GM18867 (cell line): ENCODE measurements at regions not wholly inside any gene's neighbourhood (a gene's known extent, or its start where the extent isn't known, plus 50 kb on each side); places are given as distances from the start of the nearest gene placed in this dataset.
"Not testable (repeated sequence)": the region's sequence is repeated elsewhere in the genome, so short reads cannot be mapped to it uniquely, and the experiment has no call there.

Experiments
- ATAC-seq: cut with Tn5 transposase; IDR thresholded peaks from one replicate; pipeline ENCODE4 v1.9.1; 2021; ENCODE audit warnings: mild to moderate bottlenecking, moderate library complexity; ENCODE audit not compliant: unreplicated experiment

DNA sequence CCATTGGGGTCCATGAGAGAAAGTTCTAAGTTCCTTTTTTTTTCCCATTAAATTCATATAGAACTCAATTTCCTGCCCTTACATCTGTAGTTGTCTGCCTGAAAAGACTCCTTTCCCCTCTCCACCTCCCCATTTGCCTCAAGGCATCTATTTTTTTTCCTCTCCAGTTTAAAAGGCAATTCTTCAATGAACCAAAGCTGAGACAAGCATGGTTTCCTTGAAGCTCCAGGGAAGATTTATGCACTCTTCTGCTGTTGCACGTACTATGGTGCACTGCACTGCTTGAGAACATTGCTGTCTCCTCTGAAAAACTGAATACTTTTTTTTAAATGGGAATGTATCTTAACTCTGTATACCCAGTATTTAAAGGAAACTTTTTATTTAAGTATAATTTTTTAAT lies 465.2 kb downstream of the CD83 start:
- ATAC-seq = no peak

GRCh38 chr6:14583826-14584225 lies 466.3 kb downstream of the CD83 start:
- no peak for ATAC-seq

DNA sequence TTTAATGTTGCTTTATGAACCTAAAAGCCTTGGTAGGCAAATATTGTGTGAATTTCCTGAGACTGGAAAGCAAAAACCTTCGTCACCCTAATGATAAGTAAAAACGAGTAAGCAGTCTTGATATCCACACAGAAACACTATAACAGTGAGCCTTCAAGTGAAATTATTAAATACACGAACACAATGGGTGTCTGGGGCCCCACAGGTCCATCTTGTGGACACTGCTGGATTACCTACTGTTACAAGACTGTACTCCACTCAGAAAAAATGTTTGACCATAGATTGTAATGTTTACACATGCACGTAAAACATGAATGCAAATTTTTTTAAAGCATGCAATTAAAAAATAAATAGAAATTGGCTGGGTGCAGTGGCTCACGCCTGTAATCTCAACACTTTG lies 466.9 kb downstream of the CD83 start:
- no peak for ATAC-seq

DNA sequence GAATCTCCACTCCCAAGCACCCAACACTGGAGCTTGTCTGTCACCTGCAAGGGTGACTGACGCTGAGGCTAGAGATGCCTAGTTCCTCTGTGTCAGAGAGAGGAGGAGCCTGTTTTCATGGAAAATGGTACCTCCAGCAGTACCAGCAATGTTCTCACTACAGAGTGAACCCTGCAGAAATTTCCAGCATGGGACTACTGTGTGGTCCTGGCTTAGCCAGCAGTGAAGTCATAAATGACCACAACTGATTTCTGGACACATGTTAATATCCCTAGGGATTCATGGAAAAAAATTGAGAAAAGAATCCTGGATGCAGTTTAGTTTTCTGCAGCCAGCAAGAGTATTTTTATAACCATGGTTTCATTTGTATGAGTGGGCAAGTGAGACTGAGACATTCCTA lies 468.1 kb downstream of the CD83 start:
- no peak for ATAC-seq

- ATAC-seq = no peak
Observed at GRCh38 chr6:14589175-14589574, 471.6 kb downstream of the CD83 start.

DNA sequence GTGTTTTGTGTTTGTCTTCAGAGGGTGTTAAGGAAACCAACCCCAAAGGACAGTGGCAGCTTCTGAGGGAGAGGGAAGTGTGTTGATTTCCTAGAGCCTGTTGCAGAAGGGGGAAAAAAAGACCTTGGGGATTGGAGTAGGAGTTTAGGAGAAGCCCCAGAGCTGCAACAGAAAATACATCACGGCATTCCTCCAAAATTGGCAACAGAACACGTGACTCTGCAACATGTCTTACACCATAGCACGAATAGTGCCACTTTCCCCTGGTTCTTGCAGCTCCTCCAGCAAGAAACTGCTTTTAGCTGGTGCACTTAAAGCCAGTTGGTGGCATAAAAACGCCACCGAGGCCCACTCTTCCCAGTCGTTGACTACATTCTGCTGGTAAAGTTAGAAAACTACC lies 473.0 kb downstream of the CD83 start:
- ATAC-seq = no peak

DNA sequence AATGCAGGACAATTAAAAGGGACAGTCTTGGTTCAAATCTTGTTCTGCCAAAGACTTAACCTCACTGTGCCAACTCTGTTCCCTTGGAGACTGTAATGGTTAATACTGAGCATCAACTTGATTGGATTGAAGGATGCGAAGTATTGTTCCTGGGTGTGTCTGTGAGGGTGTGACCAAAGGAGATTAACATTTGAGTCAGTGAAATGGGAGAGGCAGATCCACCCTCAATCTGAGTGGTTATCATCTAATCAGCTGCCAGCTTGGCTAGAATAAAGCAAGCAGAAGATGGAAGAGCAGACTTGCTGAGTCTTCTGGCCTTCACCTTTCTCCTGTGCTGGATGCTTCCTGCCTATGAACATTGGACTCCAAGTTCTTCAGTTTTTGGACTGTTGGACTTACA lies 474.4 kb downstream of the CD83 start:
- no peak for ATAC-seq

GRCh38 chr6:14593286-14593685 lies 475.7 kb downstream of the CD83 start:
- ATAC-seq = no peak

- no peak for ATAC-seq
Observed at GRCh38 chr6:14595751-14596150, 478.2 kb downstream of the CD83 start.

DNA sequence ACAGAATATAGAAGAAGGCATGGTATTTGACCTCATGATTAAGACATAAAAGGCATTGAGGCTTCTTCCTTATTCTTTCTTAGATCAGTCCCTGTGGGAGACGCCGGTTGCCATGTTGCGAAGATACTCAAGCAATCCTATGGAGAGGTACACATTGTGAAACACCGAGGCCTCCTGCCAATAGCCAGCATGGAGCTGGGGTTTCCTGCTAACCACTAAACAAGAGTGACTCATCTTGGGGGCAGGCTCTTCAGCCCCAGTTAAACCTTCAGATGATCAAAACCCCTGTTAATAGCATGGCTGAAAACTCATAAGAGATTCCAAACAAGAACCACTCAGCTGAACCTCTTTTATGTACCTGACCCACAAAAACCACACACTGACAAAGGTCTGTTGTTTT lies 478.8 kb downstream of the CD83 start:
- ATAC-seq = no peak

GRCh38 chr6:14597090-14597489 lies 479.5 kb downstream of the CD83 start:
- ATAC-seq = no peak

DNA sequence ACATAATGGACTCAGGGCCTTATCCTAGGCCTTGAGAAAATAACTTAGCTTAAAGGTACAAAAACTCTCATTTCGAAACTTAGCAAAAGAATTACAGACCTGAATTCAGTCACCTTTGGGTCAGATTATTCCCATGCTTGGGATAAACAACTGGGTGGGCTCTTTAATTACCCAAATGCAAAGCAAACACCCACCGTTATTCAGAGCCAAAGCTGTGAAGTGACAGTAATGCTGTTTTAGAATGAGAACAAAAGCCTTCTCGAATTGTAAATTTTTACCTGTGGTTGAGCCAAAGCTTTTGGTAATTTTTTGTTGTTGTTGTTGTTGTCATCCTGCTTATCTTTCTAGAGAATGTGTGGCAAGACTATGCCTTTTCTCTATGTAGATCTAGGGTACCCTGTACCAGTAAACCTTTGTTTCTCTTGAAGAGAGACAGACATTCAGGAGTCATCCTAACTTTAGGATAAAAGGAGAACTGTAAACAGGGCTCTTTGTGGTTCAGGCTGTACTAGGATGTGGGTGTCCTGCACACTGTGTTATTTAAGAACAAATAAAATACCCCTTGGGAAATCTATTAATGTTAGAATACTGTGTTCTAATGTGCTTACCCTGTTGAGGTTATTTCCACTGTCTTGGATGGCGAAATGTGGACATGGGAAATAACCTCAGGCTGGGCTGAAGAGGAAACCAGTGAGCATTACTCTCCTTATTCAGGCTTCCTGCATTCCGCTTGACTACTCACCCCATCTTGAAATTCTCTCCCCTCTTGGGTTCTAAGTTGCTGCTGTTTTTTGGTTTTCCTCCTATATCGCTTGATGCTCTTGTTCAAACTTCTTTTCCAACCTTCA lies 480.7 kb downstream of the CD83 start:
- no peak for ATAC-seq

- ATAC-seq = not testable (repeated sequence)
Observed at GRCh38 chr6:14600306-14600705, 482.7 kb downstream of the CD83 start.

DNA sequence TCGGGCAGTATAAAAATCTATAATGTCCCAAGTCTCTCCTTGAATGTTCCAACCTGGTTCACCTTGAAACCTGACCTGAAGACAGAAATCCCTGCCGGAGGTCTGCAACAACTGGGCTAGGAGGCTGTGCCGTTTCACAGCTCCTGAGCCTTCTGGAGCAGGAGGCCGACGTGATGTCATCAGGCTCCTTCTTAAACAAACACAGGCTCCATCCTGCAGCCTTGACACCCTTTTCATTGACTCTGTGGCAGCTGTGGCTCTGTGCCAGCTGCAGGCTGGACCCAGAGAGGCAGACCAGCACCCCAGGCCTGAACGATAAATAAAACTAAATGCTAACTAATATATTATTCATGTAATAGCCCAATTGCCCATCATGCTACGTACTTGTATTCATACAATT lies 483.9 kb downstream of the CD83 start:
- no peak for ATAC-seq

GRCh38 chr6:14606353-14606752 lies 488.8 kb downstream of the CD83 start:
- ATAC-seq = no peak

GRCh38 chr6:14610141-14610540 lies 492.6 kb downstream of the CD83 start:
- ATAC-seq = no peak

GRCh38 chr6:14612016-14612980 lies 494.7 kb downstream of the CD83 start:
- no peak for ATAC-seq

- no peak for ATAC-seq
Observed at GRCh38 chr6:14614631-14615030, 497.1 kb downstream of the CD83 start.

- no peak for ATAC-seq
Observed at GRCh38 chr6:14616656-14617055, 499.1 kb downstream of the CD83 start.

DNA sequence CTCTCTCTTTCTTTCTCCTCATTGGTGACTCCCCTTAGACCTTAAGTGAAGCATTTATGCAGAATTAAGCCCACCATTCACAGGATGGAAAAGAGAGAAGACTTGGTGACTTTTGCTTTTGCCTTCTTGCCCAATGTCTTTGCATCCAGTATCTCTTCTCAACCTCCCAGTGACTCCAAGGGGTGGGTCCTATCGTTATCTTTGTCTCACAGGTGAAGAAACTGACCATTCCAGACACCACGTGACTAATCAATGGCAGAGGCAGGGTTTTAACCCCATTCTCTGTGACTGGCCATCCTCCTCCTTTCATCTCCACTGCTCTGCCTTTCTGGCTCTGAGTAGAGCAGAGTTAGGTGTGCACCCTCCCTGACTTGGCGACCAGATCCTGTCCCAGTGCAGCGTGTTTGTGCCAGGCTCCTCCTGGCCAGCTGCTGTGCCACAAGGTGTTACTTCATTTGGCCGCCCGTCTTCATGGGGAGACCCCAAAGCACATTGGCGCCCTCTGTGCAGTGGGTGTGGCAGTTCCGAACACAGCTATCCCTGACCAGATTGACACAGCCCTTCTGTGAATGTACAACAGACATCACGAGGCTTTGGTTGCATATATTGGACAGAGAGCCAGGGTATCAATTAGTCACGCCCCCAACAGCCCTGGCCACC lies 501.3 kb downstream of the CD83 start:
- no peak for ATAC-seq

DNA sequence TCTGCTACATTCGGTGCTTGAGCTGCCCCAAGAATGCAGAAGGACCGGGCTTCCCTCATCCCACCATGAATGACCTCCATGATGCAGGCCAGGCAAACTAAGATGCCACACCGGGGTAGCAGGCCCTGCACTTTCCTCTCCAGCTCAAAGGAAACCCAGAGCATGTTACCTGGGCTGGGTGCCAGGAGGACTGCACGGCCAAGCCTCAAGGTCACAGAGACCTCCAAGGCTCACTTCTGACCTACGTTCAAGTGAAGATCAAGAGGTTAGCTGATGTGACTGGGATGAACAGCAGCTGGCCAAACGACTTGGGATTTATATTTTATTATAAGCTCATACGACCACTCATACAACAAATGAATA lies 501.8 kb downstream of the CD83 start:
- ATAC-seq = no peak
